ENCODE measurements at regions not wholly inside any gene's neighbourhood (a gene's known extent, or its start where the extent isn't known, plus 50 kb on each side); places are given as distances from the start of the nearest gene placed in this dataset.

DNA sequence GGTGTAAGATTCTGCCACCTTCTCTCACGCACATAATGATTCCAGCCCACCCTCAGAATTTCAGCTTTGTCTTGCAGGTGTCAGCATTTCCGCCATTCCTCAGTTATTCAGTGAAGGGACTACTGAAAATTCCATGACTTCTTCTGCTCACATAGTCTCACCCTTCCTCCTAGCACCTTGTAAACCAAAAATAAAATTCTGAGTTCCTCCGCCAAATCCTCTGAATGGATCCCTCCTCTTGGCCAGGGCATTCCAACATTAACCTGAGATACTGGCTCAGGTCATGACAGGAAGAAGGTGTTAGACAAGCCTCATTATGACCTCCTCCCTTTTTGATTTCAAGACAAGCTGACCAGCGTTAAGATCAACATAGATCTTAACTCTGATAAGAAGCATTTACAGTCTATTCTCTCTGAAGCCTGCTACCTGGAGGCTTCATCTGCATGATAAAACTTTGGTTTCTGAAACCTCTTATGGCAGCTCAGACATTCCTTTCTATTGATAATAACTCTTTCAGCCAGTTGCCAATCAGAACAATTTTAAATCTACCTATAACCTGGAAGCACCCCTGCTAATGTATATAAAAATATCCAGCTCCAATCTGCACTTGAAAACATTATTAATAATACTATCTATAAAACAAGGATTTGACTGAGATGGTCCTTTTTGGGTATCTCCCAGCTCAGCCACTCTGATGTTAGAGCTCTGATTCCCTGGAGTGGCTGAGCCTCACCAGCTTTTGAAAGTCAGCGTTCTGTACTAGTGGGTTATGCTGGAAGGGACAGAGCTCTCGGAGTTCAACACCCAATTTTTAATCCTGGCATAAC lies 136.4 kb upstream of the APCDD1 start:
- DNase-seq (ENCODE audit: low spot score), result no peak
- TF ChIP-seq, protein P1, sequence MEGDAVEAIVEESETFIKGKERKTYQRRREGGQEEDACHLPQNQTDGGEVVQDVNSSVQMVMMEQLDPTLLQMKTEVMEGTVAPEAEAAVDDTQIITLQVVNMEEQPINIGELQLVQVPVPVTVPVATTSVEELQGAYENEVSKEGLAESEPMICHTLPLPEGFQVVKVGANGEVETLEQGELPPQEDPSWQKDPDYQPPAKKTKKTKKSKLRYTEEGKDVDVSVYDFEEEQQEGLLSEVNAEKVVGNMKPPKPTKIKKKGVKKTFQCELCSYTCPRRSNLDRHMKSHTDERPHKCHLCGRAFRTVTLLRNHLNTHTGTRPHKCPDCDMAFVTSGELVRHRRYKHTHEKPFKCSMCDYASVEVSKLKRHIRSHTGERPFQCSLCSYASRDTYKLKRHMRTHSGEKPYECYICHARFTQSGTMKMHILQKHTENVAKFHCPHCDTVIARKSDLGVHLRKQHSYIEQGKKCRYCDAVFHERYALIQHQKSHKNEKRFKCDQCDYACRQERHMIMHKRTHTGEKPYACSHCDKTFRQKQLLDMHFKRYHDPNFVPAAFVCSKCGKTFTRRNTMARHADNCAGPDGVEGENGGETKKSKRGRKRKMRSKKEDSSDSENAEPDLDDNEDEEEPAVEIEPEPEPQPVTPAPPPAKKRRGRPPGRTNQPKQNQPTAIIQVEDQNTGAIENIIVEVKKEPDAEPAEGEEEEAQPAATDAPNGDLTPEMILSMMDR (IDR thresholded peaks at IDR 0.05; ENCODE audit: poor library complexity), result no peak
- TF ChIP-seq EZH2 (IDR thresholded peaks at IDR 0.05; ENCODE audit: borderline replicate concordance) (no peak), EZH2phosphoT487 (IDR thresholded peaks at IDR 0.05; ENCODE audit: low read depth, severe bottlenecking, unreplicated experiment) (no peak)
- Histone ChIP-seq H3K4me2 (no peak overlapping the region), H3K27me3 (no peaks in the 10 kb centered on the region), H3K9me2 (replicated peaks; ENCODE audit: insufficient read depth) (no peaks in the 10 kb centered on the region), H3K79me2 (no peaks in the 10 kb centered on the region), H3K27ac (no peak overlapping the region), H3K9me3 (ENCODE audit: low read depth) (no peaks in the 10 kb centered on the region), H3K4me1 (ENCODE audit: insufficient read depth) (peaks cover 6% of the 10 kb centered on the region), H4K20me1 (ENCODE audit: insufficient read depth, poor library complexity, severe bottlenecking) (no peaks in the 10 kb centered on the region), H3K36me3 (replicated peaks; ENCODE audit: insufficient read depth, low read depth) (no peaks in the 10 kb centered on the region), H2AFZ (no peak overlapping the region), H3K4me3 (no peak overlapping the region)
- 65% methylated on average over 6 of the region's 6 CpGs for WGBS (ENCODE audit: low lambda C conversion rate, missing lambda C conversion rate)

GRCh38 chr18:10318691-10318970 lies 135.8 kb upstream of the APCDD1 start:
- H3K4me2 ChIP-seq, result no peak overlapping the region
- no peak for TF ChIP-seq EZH2 (IDR thresholded peaks at IDR 0.05; ENCODE audit: borderline replicate concordance)
- TF ChIP-seq, protein P1 (IDR thresholded peaks at IDR 0.05; ENCODE audit: poor library complexity), result no peak
- TF ChIP-seq EZH2phosphoT487 (IDR thresholded peaks at IDR 0.05; ENCODE audit: low read depth, severe bottlenecking, unreplicated experiment), result no peak

GRCh38 chr18:10319026-10319425 lies 135.4 kb upstream of the APCDD1 start:
- Histone ChIP-seq H3K4me1 (ENCODE audit: insufficient read depth) (peaks cover 6% of the 10 kb centered on the region), H3K9me3 (ENCODE audit: low read depth) (no peaks in the 10 kb centered on the region), H3K4me2 (no peak overlapping the region), H3K9me2 (replicated peaks; ENCODE audit: insufficient read depth) (no peaks in the 10 kb centered on the region), H3K79me2 (no peaks in the 10 kb centered on the region), H4K20me1 (ENCODE audit: insufficient read depth, poor library complexity, severe bottlenecking) (no peaks in the 10 kb centered on the region), H3K4me3 (no peak overlapping the region), H3K27ac (no peak overlapping the region), H3K27me3 (no peaks in the 10 kb centered on the region), H3K36me3 (replicated peaks; ENCODE audit: insufficient read depth, low read depth) (no peaks in the 10 kb centered on the region), H2AFZ (no peak overlapping the region)
- TF ChIP-seq EZH2phosphoT487 (IDR thresholded peaks at IDR 0.05; ENCODE audit: low read depth, severe bottlenecking, unreplicated experiment) (no peak), EZH2 (IDR thresholded peaks at IDR 0.05; ENCODE audit: borderline replicate concordance) (no peak)
- TF ChIP-seq, protein P1 (IDR thresholded peaks at IDR 0.05; ENCODE audit: poor library complexity), result no peak
- no peak for DNase-seq (ENCODE audit: low spot score)
- 71% methylated on average over 2 of the region's 2 CpGs for WGBS (ENCODE audit: low lambda C conversion rate, missing lambda C conversion rate)

More at GRCh38 chr18:10318691-10318970, 135.8 kb upstream of the APCDD1 start:
- Histone ChIP-seq H4K20me1 (ENCODE audit: insufficient read depth, poor library complexity, severe bottlenecking) (no peaks in the 10 kb centered on the region), H3K4me1 (ENCODE audit: insufficient read depth) (peaks cover 6% of the 10 kb centered on the region), H3K79me2 (no peaks in the 10 kb centered on the region), H3K9me3 (ENCODE audit: low read depth) (no peaks in the 10 kb centered on the region), H3K27me3 (no peaks in the 10 kb centered on the region), H3K9me2 (replicated peaks; ENCODE audit: insufficient read depth) (no peaks in the 10 kb centered on the region), H3K27ac (no peak overlapping the region), H3K36me3 (replicated peaks; ENCODE audit: insufficient read depth, low read depth) (no peaks in the 10 kb centered on the region), H3K4me3 (no peak overlapping the region), H2AFZ (no peak overlapping the region)
- WGBS (ENCODE audit: low lambda C conversion rate, missing lambda C conversion rate), result 32% methylated on average over 3 of the region's 3 CpGs
- no peak for DNase-seq (ENCODE audit: low spot score)

Data from hepatocyte (in vitro differentiated cells).